ENCODE measurements at regions not wholly inside any gene's neighbourhood (a gene's known extent, or its start where the extent isn't known, plus 50 kb on each side); places are given as distances from the start of the nearest gene placed in this dataset.

DNA sequence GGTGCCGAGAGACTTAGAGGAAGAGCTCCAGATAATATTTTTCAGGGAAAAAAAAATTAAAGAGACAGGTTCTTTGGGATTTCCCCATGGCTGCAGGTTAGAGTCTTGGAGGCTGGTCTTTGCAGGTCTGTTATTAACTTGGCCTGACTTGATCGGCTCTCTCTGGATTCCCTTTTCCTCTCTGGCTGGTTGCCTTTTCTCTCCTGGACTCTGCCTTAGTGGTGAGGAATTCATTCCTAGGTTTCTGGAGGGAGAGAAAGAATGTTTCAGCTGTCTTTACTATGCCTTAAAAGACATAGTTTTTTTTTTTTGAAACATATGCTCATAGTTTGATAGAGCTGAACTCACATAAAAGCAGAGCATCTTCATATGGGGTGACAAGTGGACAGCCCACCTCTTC, 336.3 kb downstream of the BMP4 start (continued):
- TF ChIP-seq PHF8 (conservative IDR thresholded peaks at IDR 0.05; ENCODE audit: low read depth, low read length) (no peak), NANOG (IDR thresholded peaks at IDR 0.05; ENCODE audit: insufficient read depth, low read depth, low read length, poor library complexity, severe bottlenecking) (no peak), RNF2 (IDR thresholded peaks at IDR 0.05; ENCODE audit: borderline replicate concordance, low read depth, low read length, missing control alignments, poor library complexity, severe bottlenecking) (no peak), CBX5 (IDR thresholded peaks at IDR 0.05; ENCODE audit: low read depth, low read length) (no peak), SAP30 (IDR thresholded peaks at IDR 0.05; ENCODE audit: insufficient read depth, insufficient replicate concordance, low read length) (no peak)

Measured in H1 (cell line).